Type B pancreatic cell (in vitro differentiated cells): ENCODE measurements at regions not wholly inside any gene's neighbourhood (a gene's known extent, or its start where the extent isn't known, plus 50 kb on each side); places are given as distances from the start of the nearest gene placed in this dataset.
"Not testable (repeated sequence)": the region's sequence is repeated elsewhere in the genome, so short reads cannot be mapped to it uniquely, and the experiment has no call there.

Experiments used
- DNase-seq: peaks from one replicate; pipeline ENCODE4 v3.0.0; 2021; ENCODE audit warnings: mixed read lengths; ENCODE audit not compliant: unreplicated experiment; ENCODE audit errors: extremely low spot score
- H3K27ac Mint-ChIP-seq: 2 replicates; pipeline ENCODE4 v1.8.0; 2021; ENCODE audit warnings: mild to moderate bottlenecking, mixed read lengths
- H3K27me3 Mint-ChIP-seq: 2 replicates; pipeline ENCODE4 v1.8.0; 2021; ENCODE audit warnings: mixed read lengths
- H3K36me3 Mint-ChIP-seq: 2 replicates; pipeline ENCODE4 v1.8.0; 2021; ENCODE audit warnings: mixed read lengths
- H3K4me1 Mint-ChIP-seq: one replicate; pipeline ENCODE4 v1.8.0; 2021; ENCODE audit warnings: mixed read lengths; ENCODE audit not compliant: unreplicated experiment
- H3K4me3 Mint-ChIP-seq: 2 replicates; pipeline ENCODE4 v1.8.0; 2021; ENCODE audit warnings: mild to moderate bottlenecking, mixed read lengths
- H3K9me3 Mint-ChIP-seq: 2 replicates; pipeline ENCODE4 v1.8.0; 2021; ENCODE audit warnings: mixed read lengths
- CTCF ChIP-seq: fragments of 200-600 bp; sonication (generic); conservative IDR thresholded peaks from 2 replicates; pipeline ENCODE4 v1.5.0; 2021; ENCODE audit warnings: antibody characterized with exemption, mild to moderate bottlenecking

GRCh38 chr6:81962198-81962597 is 209.7 kb upstream of the TENT5A start:
- Mint-ChIP-seq H3K4me3 (no peak overlapping the region), H3K27me3 (no peaks in the 10 kb centered on the region), H3K9me3 (peaks cover 13% of the 10 kb centered on the region), H3K36me3 (no peaks in the 10 kb centered on the region), H3K4me1 (no peaks in the 10 kb centered on the region), H3K27ac (no peak overlapping the region)
- DNase-seq: no peak
- no peak for TF ChIP-seq CTCF

GRCh38 chr6:81950877-81951276 is 198.4 kb upstream of the TENT5A start:
- Mint-ChIP-seq H3K4me1 (peaks cover 3% of the 10 kb centered on the region), H3K27me3 (no peaks in the 10 kb centered on the region), H3K36me3 (no peaks in the 10 kb centered on the region), H3K27ac (no peak overlapping the region), H3K4me3 (no peak overlapping the region), H3K9me3 (no peaks in the 10 kb centered on the region)
- DNase-seq: no peak
- TF ChIP-seq CTCF: no peak

GRCh38 chr6:81948861-81949260 is 196.4 kb upstream of the TENT5A start:
- no peaks in the 10 kb centered on the region for H3K36me3 Mint-ChIP-seq
- no peak for TF ChIP-seq CTCF
- H3K27ac Mint-ChIP-seq: no peak overlapping the region
- no peak overlapping the region for H3K4me3 Mint-ChIP-seq
- H3K4me1 Mint-ChIP-seq: peaks cover 3% of the 10 kb centered on the region
- H3K27me3 Mint-ChIP-seq: no peaks in the 10 kb centered on the region
- no peak for DNase-seq
- no peaks in the 10 kb centered on the region for H3K9me3 Mint-ChIP-seq

GRCh38 chr6:81948196-81948595 is 195.7 kb upstream of the TENT5A start:
- not testable (repeated sequence) for H3K27ac Mint-ChIP-seq, DNase-seq, H3K9me3 Mint-ChIP-seq, H3K36me3 Mint-ChIP-seq, H3K27me3 Mint-ChIP-seq, H3K4me1 Mint-ChIP-seq, H3K4me3 Mint-ChIP-seq

GRCh38 chr6:81944661-81945060 is 192.2 kb upstream of the TENT5A start:
- no peak overlapping the region for H3K27ac Mint-ChIP-seq
- H3K36me3 Mint-ChIP-seq: no peaks in the 10 kb centered on the region
- TF ChIP-seq CTCF: no peak
- no peaks in the 10 kb centered on the region for H3K27me3 Mint-ChIP-seq
- no peak overlapping the region for H3K4me3 Mint-ChIP-seq
- no peak for DNase-seq
- no peaks in the 10 kb centered on the region for H3K9me3 Mint-ChIP-seq
- peaks cover 6% of the 10 kb centered on the region for H3K4me1 Mint-ChIP-seq

GRCh38 chr6:81942842-81943241 is 190.4 kb upstream of the TENT5A start:
- H3K9me3 Mint-ChIP-seq: not testable (repeated sequence)

GRCh38 chr6:81942067-81942370 is 189.5 kb upstream of the TENT5A start:
- no peak for TF ChIP-seq CTCF
- peaks cover 32% of the 10 kb centered on the region for H3K4me1 Mint-ChIP-seq
- no peaks in the 10 kb centered on the region for H3K27me3 Mint-ChIP-seq

More at GRCh38 chr6:81942842-81943241, 190.4 kb upstream of the TENT5A start:
- not testable (repeated sequence) for DNase-seq, H3K27ac Mint-ChIP-seq, H3K36me3 Mint-ChIP-seq, H3K27me3 Mint-ChIP-seq, H3K4me3 Mint-ChIP-seq
- H3K4me1 Mint-ChIP-seq: peaks cover 24% of the 10 kb centered on the region

More at GRCh38 chr6:81942067-81942370, 189.5 kb upstream of the TENT5A start:
- Mint-ChIP-seq H3K9me3 (peaks cover 4% of the 10 kb centered on the region), H3K4me3 (no peak overlapping the region), H3K27ac (no peak overlapping the region), H3K36me3 (no peaks in the 10 kb centered on the region)
- DNase-seq: no peak
